LNCaP clone FGC (cell line): ENCODE measurements at regions not wholly inside any gene's neighbourhood (a gene's known extent, or its start where the extent isn't known, plus 50 kb on each side); places are given as distances from the start of the nearest gene placed in this dataset.

ENCODE experiments used
- DNase-seq: peaks from one replicate; pipeline ENCODE4 v3.0.0-alpha.2; 2011; ENCODE audit warnings: low read depth
- H3K4me3 ChIP-seq: 2 replicates; pipeline ENCODE4 v1.5.1; 2011; ENCODE audit warnings: mild to moderate bottlenecking, low read depth, low read length, control low read depth
- CTCF ChIP-seq: IDR thresholded peaks from 2 replicates; pipeline ENCODE4 v1.5.1; 2012; ENCODE audit warnings: mild to moderate bottlenecking; ENCODE audit not compliant: control insufficient read depth, insufficient read depth; ENCODE audit errors: extremely low read depth

- no peak overlapping the region for H3K4me3 ChIP-seq
- TF ChIP-seq CTCF = no peak
- DNase-seq = no peak
These were observed 419.3 kb upstream of the TNP1 start for GRCh38 chr2:217279140-217279539.

GRCh38 chr2:217277646-217278398 is 418.0 kb upstream of the TNP1 start:
- TF ChIP-seq CTCF = no peak
- DNase-seq = no peak
- no peak overlapping the region for H3K4me3 ChIP-seq

- DNase-seq = no peak
- H3K4me3 ChIP-seq = no peak overlapping the region
- TF ChIP-seq CTCF = no peak
These were observed 416.6 kb upstream of the TNP1 start for GRCh38 chr2:217276433-217276832.

GRCh38 chr2:217275091-217275490 is 415.2 kb upstream of the TNP1 start:
- TF ChIP-seq CTCF = no peak
- DNase-seq = no peak
- no peak overlapping the region for H3K4me3 ChIP-seq

- DNase-seq = no peak
- no peak for TF ChIP-seq CTCF
- H3K4me3 ChIP-seq = no peak overlapping the region
These were observed 414.7 kb upstream of the TNP1 start for GRCh38 chr2:217274578-217274977.

GRCh38 chr2:217273851-217274250 is 414.0 kb upstream of the TNP1 start:
- DNase-seq = no peak
- no peak overlapping the region for H3K4me3 ChIP-seq
- no peak for TF ChIP-seq CTCF

- H3K4me3 ChIP-seq = no peak overlapping the region
- DNase-seq = no peak
- no peak for TF ChIP-seq CTCF
These were observed 413.3 kb upstream of the TNP1 start for GRCh38 chr2:217273162-217273561.
